HUES64 (cell line): ENCODE measurements at regions not wholly inside any gene's neighbourhood (a gene's known extent, or its start where the extent isn't known, plus 50 kb on each side); places are given as distances from the start of the nearest gene placed in this dataset.

Experiments
- H3K27ac ChIP-seq: 2 replicates; pipeline ENCODE4 v1.7.0; 2013; ENCODE audit warnings: low read depth, low read length, inconsistent platforms
- H3K27me3 ChIP-seq: 2 replicates; pipeline ENCODE4 v1.6.1; 2013; ENCODE audit warnings: mild to moderate bottlenecking, low read length; ENCODE audit not compliant: insufficient read depth
- H3K36me3 ChIP-seq: 2 replicates; pipeline ENCODE4 v1.6.1; 2013; ENCODE audit warnings: mild to moderate bottlenecking, low read length; ENCODE audit not compliant: insufficient read depth
- H3K4me1 ChIP-seq: 2 replicates; pipeline ENCODE4 v1.6.1; 2013; ENCODE audit warnings: mild to moderate bottlenecking, low read length, moderate library complexity; ENCODE audit not compliant: insufficient read depth
- H3K4me3 ChIP-seq: 2 replicates; pipeline ENCODE4 v1.5.1; 2013; ENCODE audit warnings: mild to moderate bottlenecking, low read length, moderate library complexity
- H3K9ac ChIP-seq: 2 replicates; pipeline ENCODE4 v1.6.1; 2013; ENCODE audit warnings: mild to moderate bottlenecking, low read depth, low read length
- H3K9me3 ChIP-seq: 2 replicates; pipeline ENCODE4 v1.6.1; 2013; ENCODE audit warnings: low read depth, low read length; ENCODE audit not compliant: insufficient read depth
- WGBS: fragments of 150-250, 120-280 bp; methylation state at CpG from one replicate; pipeline ENCODE4 v1.1.7; 2013; ENCODE audit warnings: missing lambda C conversion rate; 5-methylcytosine and 5-hydroxymethylcytosine counted together

DNA sequence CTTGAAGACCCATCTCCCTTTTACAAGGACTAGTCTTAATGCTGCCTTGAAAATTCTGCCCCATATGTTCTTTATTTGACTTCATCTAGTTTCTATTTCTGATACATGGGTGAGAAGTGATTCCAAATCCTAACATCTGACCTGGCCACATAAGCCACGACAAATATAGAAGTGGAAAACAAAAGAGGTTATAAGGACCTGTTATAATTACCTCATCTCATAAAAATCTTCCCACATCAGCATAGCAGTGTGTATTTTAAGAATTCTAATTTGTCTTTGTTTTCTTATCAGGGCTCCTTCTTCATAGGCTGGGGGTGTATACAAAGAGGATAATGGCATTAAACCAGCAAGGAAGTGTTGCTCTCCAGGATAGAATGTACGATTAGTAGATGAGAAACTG, 1007.4 kb downstream of the TTLL7 start:
- no peaks in the 10 kb centered on the region for H3K4me1 ChIP-seq
- no peaks in the 10 kb centered on the region for H3K9me3 ChIP-seq
- H3K4me3 ChIP-seq: no peak overlapping the region
- 91% methylated on average over 1 of the region's 2 CpGs for WGBS
- H3K9ac ChIP-seq: no peak overlapping the region
- H3K36me3 ChIP-seq: no peaks in the 10 kb centered on the region
- no peak overlapping the region for H3K27ac ChIP-seq
- H3K27me3 ChIP-seq: no peaks in the 10 kb centered on the region

- peaks cover 20% of the 10 kb centered on the region for H3K4me1 ChIP-seq
- H3K27ac ChIP-seq: no peak overlapping the region
- no peaks in the 10 kb centered on the region for H3K9me3 ChIP-seq
- H3K4me3 ChIP-seq: no peak overlapping the region
- WGBS: 93% methylated on average over 6 of the region's 7 CpGs
- H3K36me3 ChIP-seq: no peaks in the 10 kb centered on the region
- no peak overlapping the region for H3K9ac ChIP-seq
- H3K27me3 ChIP-seq: no peaks in the 10 kb centered on the region
Measured at GRCh38 chr1:82979593-82980236, 1019.2 kb downstream of the TTLL7 start.

- peak overlapping the region; percentile 46; the same call in 1 of the 2 replicates for H3K9ac ChIP-seq
- H3K27ac ChIP-seq: peak overlapping the region; percentile 3; the same call in 1 of the 2 replicates
- no peaks in the 10 kb centered on the region for H3K27me3 ChIP-seq
- no peaks in the 10 kb centered on the region for H3K36me3 ChIP-seq
- peaks cover 20% of the 10 kb centered on the region for H3K4me1 ChIP-seq
- WGBS: 77% methylated on average over 10 of the region's 10 CpGs
- H3K4me3 ChIP-seq: no peak overlapping the region
- no peaks in the 10 kb centered on the region for H3K9me3 ChIP-seq
Measured at GRCh38 chr1:82978461-82979324, 1020.2 kb downstream of the TTLL7 start.

DNA sequence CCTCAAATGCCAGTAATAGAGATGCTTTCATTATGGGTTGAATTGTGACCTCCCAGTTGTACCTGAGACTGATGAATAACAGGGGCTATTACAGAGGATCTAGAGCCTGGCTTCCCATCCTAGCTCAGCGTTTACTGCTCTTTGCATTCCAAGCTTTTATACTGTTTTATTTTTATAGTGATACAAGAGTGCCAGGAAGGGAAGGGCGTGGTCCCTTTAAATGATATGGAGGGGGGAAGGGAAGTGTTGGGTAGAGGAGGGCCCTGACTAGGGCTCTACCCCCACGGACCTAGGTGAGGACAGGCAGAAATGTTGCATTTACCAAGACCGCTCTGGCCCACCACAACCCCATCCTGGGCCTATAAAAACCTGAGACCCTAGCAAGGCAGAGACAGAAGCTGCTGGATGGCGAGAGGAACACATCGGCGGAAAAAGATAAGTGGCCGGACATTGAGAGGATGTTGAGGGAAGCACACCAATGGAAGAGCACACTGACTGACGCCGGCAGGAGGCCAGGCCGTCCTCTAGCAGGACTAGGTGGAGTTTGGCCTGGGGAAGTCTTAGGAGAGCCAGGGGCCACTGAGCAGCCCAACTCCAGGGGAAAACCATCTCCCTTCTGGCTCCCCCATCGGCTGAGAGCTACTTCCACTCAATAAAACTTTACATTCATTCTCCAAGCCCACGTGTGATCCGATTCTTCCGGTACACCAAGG, 1025.9 kb downstream of the TTLL7 start:
- Histone ChIP-seq H3K27ac (no peak overlapping the region), H3K27me3 (no peaks in the 10 kb centered on the region), H3K9me3 (no peaks in the 10 kb centered on the region), H3K4me3 (no peak overlapping the region), H3K4me1 (no peaks in the 10 kb centered on the region; the same call in 1 of the 2 replicates), H3K36me3 (no peaks in the 10 kb centered on the region), H3K9ac (no peak overlapping the region)
- 97% methylated on average over 15 of the region's 15 CpGs for WGBS

DNA sequence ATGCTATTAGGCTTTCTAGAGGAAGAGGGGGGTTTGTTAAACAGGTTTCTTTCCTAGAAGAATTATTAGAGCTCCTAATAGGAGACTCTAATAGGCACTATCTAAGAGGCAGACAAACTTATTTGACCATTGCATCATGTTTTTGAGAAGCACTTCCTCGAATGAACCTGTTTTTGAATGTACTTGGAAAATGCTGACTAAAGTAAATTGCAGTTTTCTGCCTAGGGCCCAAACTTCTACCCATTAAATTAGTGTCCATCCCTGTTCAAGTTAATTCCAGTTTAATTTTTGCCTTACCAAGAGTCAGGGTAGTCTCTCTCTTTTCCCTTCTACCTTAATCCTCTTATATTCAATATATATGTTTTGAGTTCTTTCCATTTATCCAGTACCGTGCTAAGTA, 1029.6 kb downstream of the TTLL7 start:
- Histone ChIP-seq H3K9me3 (no peaks in the 10 kb centered on the region), H3K9ac (no peak overlapping the region), H3K27ac (no peak overlapping the region), H3K4me3 (no peak overlapping the region), H3K27me3 (no peaks in the 10 kb centered on the region), H3K4me1 (no peaks in the 10 kb centered on the region), H3K36me3 (no peaks in the 10 kb centered on the region)
- 91% methylated on average over 1 of the region's 2 CpGs for WGBS

GRCh38 chr1:82962658-82963057, 1036.3 kb downstream of the TTLL7 start:
- Histone ChIP-seq H3K27ac (no peak overlapping the region), H3K9me3 (no peaks in the 10 kb centered on the region), H3K27me3 (no peaks in the 10 kb centered on the region), H3K36me3 (no peaks in the 10 kb centered on the region), H3K4me3 (no peak overlapping the region), H3K9ac (no peak overlapping the region), H3K4me1 (peaks cover 6% of the 10 kb centered on the region; the same call in 1 of the 2 replicates)
- 91% methylated on average over 2 of the region's 2 CpGs for WGBS

- no peaks in the 10 kb centered on the region for H3K4me1 ChIP-seq
- no peak overlapping the region for H3K4me3 ChIP-seq
- no peaks in the 10 kb centered on the region for H3K36me3 ChIP-seq
- no peaks in the 10 kb centered on the region for H3K9me3 ChIP-seq
- no peaks in the 10 kb centered on the region for H3K27me3 ChIP-seq
- 93% methylated on average over 5 of the region's 6 CpGs for WGBS
- H3K27ac ChIP-seq: no peak overlapping the region
- no peak overlapping the region for H3K9ac ChIP-seq
Measured at GRCh38 chr1:82950606-82951200, 1048.2 kb downstream of the TTLL7 start.

- H3K4me1 ChIP-seq: no peaks in the 10 kb centered on the region
- no peaks in the 10 kb centered on the region for H3K27me3 ChIP-seq
- H3K9ac ChIP-seq: no peak overlapping the region
- H3K36me3 ChIP-seq: no peaks in the 10 kb centered on the region
- no peak overlapping the region for H3K4me3 ChIP-seq
- no peaks in the 10 kb centered on the region for H3K9me3 ChIP-seq
- H3K27ac ChIP-seq: no peak overlapping the region
- WGBS: 100% methylated on average over 1 of the region's 1 CpG
Measured at GRCh38 chr1:82948386-82948785, 1050.5 kb downstream of the TTLL7 start.

GRCh38 chr1:82947278-82947677, 1051.7 kb downstream of the TTLL7 start:
- Histone ChIP-seq H3K4me3 (no peak overlapping the region), H3K36me3 (no peaks in the 10 kb centered on the region), H3K4me1 (no peaks in the 10 kb centered on the region), H3K27ac (no peak overlapping the region), H3K9me3 (no peaks in the 10 kb centered on the region), H3K27me3 (no peaks in the 10 kb centered on the region), H3K9ac (no peak overlapping the region)
- 88% methylated on average over 1 of the region's 2 CpGs for WGBS

GRCh38 chr1:82946096-82946605, 1052.8 kb downstream of the TTLL7 start:
- no peaks in the 10 kb centered on the region for H3K36me3 ChIP-seq
- H3K4me3 ChIP-seq: no peak overlapping the region
- 96% methylated on average over 2 of the region's 3 CpGs for WGBS
- H3K27ac ChIP-seq: no peak overlapping the region
- H3K9ac ChIP-seq: no peak overlapping the region
- H3K4me1 ChIP-seq: no peaks in the 10 kb centered on the region
- no peaks in the 10 kb centered on the region for H3K9me3 ChIP-seq
- no peaks in the 10 kb centered on the region for H3K27me3 ChIP-seq
